Gastrocnemius medialis (tissue), 4 donors: ENCODE measurements at regions not wholly inside any gene's neighbourhood (a gene's known extent, or its start where the extent isn't known, plus 50 kb on each side); places are given as distances from the start of the nearest gene placed in this dataset.

Experiments used
- ATAC-seq, 2 donors: fragments of 150-250 bp; one replicate each; pipeline ENCODE4 v1.9.1; 2016
- DNase-seq, 2 donors: peaks; one replicate each; pipeline ENCODE4 v3.0.0-alpha.2; 2019
- H3K27ac ChIP-seq, 4 donors: fragments of 200-600 bp; sonication (generic); 1 replicate in 1 of 4; 2 replicates in 3 of 4; pipeline ENCODE4 v1.5.1; 2016 to 2018; ENCODE audit warnings: mild to moderate bottlenecking in 2 of 4, moderate library complexity in 1 of 4
- H3K27me3 ChIP-seq, 3 donors: fragments of 200-600 bp; sonication (generic) in 2 of 3; 1 replicate in 1 of 3; 2 replicates in 2 of 3; pipeline versions ENCODE4 v1.5.1 to v1.6.0; 2016 to 2019; ENCODE audit warnings: mild to moderate bottlenecking in 1 of 3, moderate library complexity in 1 of 3
- H3K36me3 ChIP-seq, 2 donors: fragments of 200-600 bp; sonication (generic) in 1 of 2; one replicate each; pipeline ENCODE4 v1.5.1; 2017 to 2018
- H3K4me1 ChIP-seq, 2 donors: fragments of 200-600 bp; sonication (generic) in 1 of 2; one replicate each; pipeline ENCODE4 v1.5.1; 2016 to 2017; ENCODE audit warnings: mild to moderate bottlenecking in 2 of 2
- H3K4me3 ChIP-seq, 4 donors: fragments of 200-600 bp; sonication (generic) in 3 of 4; 1 replicate in 1 of 4; 2 replicates in 3 of 4; pipeline ENCODE4 v1.5.1; 2016 to 2019; ENCODE audit warnings: mild to moderate bottlenecking in 2 of 4
- H3K9me3 ChIP-seq, 3 donors: fragments of 200-600 bp; sonication (generic) in 2 of 3; 1 replicate in 1 of 3; 2 replicates in 2 of 3; pipeline ENCODE4 v1.5.1; 2016 to 2019
- POLR2A ChIP-seq, 2 donors: fragments of 450-650 bp; IDR thresholded peaks; one replicate each; pipeline ENCODE4 v1.6.1; 2017; ENCODE audit warnings: antibody characterized with exemption in 2 of 2, mild to moderate bottlenecking in 2 of 2, moderate library complexity in 2 of 2
- in situ Hi-C, 4 donors: fragments of 200-750 bp; cut with MboI; loops; one replicate each; pipeline versions ENCODE4 v1.15.0 to v1.8.0; 2017; ENCODE audit warnings: low sequenced_read_pairs in 4 of 4
- intact Hi-C: fragments of 100-400 bp; cut with DNase I; formaldehyde crosslinking; loops from one replicate; pipeline ENCODE4 v1.15.1; 2023; ENCODE audit warnings: low total_unique reads
- TF ChIP-seq, protein P1 (sequence below), 5 experiments: fragments of 450-650 bp in 3 of 5; fragments of 200-600 bp in 2 of 5; sonication (generic) in 2 of 5; IDR thresholded peaks in 4 of 5; conservative IDR thresholded peaks in 1 of 5; 1 replicate in 4 of 5; 2 replicates in 1 of 5; pipeline ENCODE4 v1.5.1; 2016 to 2019; ENCODE audit warnings: antibody characterized with exemption in 5 of 5, mild to moderate bottlenecking in 3 of 5, moderate library complexity in 3 of 5

GRCh38 chr22:22830193-22830592 is 57.4 kb upstream of the IGLL5 start:
- DNase-seq (no peak), ATAC-seq (no peak)
- H3K4me1 ChIP-seq = no peaks in the 10 kb centered on the region
- intact Hi-C loops (no loop called here), in situ Hi-C loops (loop anchor here in 1 of 4 donors (25.0 kb wide), 1 partner anchor 307 kb away; the partner anchor contains the start of genes RAB36 and RSPH14)
- H3K4me3 ChIP-seq = no peak overlapping the region
- no peak overlapping the region for H3K27ac ChIP-seq
- no peaks in the 10 kb centered on the region for H3K36me3 ChIP-seq
- H3K27me3 ChIP-seq = no peaks in the 10 kb centered on the region
- no peak for TF ChIP-seq POLR2A (IDR thresholded peaks at IDR 0.05)
- no peaks in the 10 kb centered on the region for H3K9me3 ChIP-seq

- intact Hi-C loops (no loop called here), in situ Hi-C loops (loop anchor here in 1 of 4 donors (25.0 kb wide), 1 partner anchor 306 kb away; the partner anchor contains the start of genes RAB36 and RSPH14)
- DNase-seq (no peak), ATAC-seq (no peak)
- Histone ChIP-seq H3K9me3 (no peaks in the 10 kb centered on the region), H3K4me3 (no peak overlapping the region), H3K4me1 (no peaks in the 10 kb centered on the region), H3K27ac (no peak overlapping the region), H3K36me3 (no peaks in the 10 kb centered on the region), H3K27me3 (peaks cover 0 to 6% (median 4%) of the 10 kb centered on the region in 3 donors)
- TF ChIP-seq POLR2A (IDR thresholded peaks at IDR 0.05) = no peak
Measured at GRCh38 chr22:22830957-22831688, 56.5 kb upstream of the IGLL5 start.

DNA sequence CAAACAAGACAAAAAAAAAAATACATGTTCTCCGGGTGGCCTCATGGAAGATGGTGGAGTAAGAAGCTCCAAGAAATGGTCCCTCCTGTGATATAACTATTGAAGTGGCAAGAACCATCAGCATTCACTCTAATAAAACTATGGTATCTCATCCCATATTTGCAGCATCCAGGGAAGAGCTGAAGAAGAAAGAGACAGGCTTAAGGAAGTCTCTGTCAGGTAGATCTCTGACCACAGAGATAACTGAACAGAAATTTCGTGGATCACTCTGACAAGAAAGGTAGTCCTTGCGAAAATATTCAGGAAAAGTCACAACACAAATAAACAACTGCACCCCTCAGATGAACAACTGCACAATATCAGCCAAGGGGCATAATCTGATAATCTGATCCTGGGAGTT is 54.6 kb upstream of the IGLL5 start:
- in situ Hi-C loops (loop anchor here in 1 of 4 donors (25.0 kb wide), 1 partner anchor 304 kb away; the partner anchor contains the start of genes RAB36 and RSPH14), intact Hi-C loops (no loop called here)
- ATAC-seq = no peak
- no peaks in the 10 kb centered on the region for H3K36me3 ChIP-seq
- TF ChIP-seq, protein P1, sequence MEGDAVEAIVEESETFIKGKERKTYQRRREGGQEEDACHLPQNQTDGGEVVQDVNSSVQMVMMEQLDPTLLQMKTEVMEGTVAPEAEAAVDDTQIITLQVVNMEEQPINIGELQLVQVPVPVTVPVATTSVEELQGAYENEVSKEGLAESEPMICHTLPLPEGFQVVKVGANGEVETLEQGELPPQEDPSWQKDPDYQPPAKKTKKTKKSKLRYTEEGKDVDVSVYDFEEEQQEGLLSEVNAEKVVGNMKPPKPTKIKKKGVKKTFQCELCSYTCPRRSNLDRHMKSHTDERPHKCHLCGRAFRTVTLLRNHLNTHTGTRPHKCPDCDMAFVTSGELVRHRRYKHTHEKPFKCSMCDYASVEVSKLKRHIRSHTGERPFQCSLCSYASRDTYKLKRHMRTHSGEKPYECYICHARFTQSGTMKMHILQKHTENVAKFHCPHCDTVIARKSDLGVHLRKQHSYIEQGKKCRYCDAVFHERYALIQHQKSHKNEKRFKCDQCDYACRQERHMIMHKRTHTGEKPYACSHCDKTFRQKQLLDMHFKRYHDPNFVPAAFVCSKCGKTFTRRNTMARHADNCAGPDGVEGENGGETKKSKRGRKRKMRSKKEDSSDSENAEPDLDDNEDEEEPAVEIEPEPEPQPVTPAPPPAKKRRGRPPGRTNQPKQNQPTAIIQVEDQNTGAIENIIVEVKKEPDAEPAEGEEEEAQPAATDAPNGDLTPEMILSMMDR (IDR thresholded peaks at IDR 0.05 in 4 of 5, conservative IDR thresholded peaks at IDR 0.05 in 1 of 5) = no peak
- TF ChIP-seq POLR2A (IDR thresholded peaks at IDR 0.05) = no peak
- no peak overlapping the region for H3K27ac ChIP-seq
- H3K27me3 ChIP-seq = peaks cover 0 to 10% (median 8%) of the 10 kb centered on the region in 3 donors
- no peak overlapping the region for H3K4me3 ChIP-seq
- no peak for DNase-seq
- H3K9me3 ChIP-seq = no peaks in the 10 kb centered on the region
- no peaks in the 10 kb centered on the region for H3K4me1 ChIP-seq

DNA sequence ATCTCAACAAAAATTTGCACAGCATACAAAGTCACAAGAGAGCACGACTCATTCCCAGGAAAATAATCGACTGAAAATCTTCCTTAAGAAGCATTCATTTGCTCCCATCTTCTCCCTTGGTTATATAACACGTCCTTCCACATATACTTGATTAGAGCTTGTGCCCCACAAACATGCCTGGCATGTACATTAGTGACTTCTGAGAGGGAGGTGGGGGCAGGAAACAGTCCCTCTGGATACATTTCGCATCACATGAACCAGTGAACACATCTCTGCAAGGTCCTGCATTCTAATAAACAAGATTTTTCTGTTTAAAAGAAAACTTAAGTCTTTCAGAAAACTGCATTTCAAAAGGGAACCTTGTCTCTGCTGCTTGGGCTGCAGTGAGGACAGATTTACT is 54.1 kb upstream of the IGLL5 start:
- Histone ChIP-seq H3K27me3 (peaks cover 0 to 10% (median 8%) of the 10 kb centered on the region in 3 donors), H3K9me3 (no peaks in the 10 kb centered on the region), H3K4me1 (no peaks in the 10 kb centered on the region), H3K27ac (no peak overlapping the region), H3K4me3 (no peak overlapping the region), H3K36me3 (no peaks in the 10 kb centered on the region)
- no peak for DNase-seq
- TF ChIP-seq, protein P1 (IDR thresholded peaks at IDR 0.05 in 4 of 5, conservative IDR thresholded peaks at IDR 0.05 in 1 of 5) = no peak
- no peak for TF ChIP-seq POLR2A (IDR thresholded peaks at IDR 0.05)
- in situ Hi-C loops = loop anchor here in 1 of 4 donors (25.0 kb wide), 1 partner anchor 304 kb away; the partner anchor contains the start of genes RAB36 and RSPH14
- intact Hi-C loops = no loop called here
- ATAC-seq = no peak

DNA sequence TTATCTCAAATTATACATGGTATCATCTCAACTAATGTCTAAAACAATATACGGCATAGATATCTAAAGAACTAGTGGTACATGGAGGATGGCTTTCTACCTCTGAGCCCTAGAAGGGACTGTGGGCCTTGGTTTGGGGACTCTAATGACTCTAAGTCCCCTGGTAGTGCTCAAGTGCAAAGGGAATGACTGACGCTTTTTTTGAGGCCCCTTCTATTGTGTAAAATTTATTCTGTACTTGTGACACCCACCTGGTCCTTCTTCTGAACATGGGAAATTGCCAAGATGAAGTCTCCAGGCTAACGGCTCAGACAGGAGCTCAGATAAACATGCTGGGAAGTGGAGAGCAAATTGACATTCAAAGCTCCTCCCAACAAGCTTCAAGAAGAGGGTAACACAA is 53.4 kb upstream of the IGLL5 start:
- intact Hi-C loops (no loop called here), in situ Hi-C loops (loop anchor here in 1 of 4 donors (25.0 kb wide), 1 partner anchor 303 kb away; the partner anchor contains the start of genes RAB36 and RSPH14)
- H3K4me1 ChIP-seq = no peaks in the 10 kb centered on the region
- H3K27ac ChIP-seq = no peak overlapping the region
- no peaks in the 10 kb centered on the region for H3K9me3 ChIP-seq
- DNase-seq = no peak
- H3K4me3 ChIP-seq = no peak overlapping the region
- ATAC-seq = no peak
- TF ChIP-seq, protein P1 (IDR thresholded peaks at IDR 0.05 in 4 of 5, conservative IDR thresholded peaks at IDR 0.05 in 1 of 5) = no peak
- TF ChIP-seq POLR2A (IDR thresholded peaks at IDR 0.05) = no peak
- H3K36me3 ChIP-seq = no peaks in the 10 kb centered on the region
- H3K27me3 ChIP-seq = peaks cover 0 to 10% (median 8%) of the 10 kb centered on the region in 3 donors
